Calu3 (cell line): ENCODE measurements at regions not wholly inside any gene's neighbourhood (a gene's known extent, or its start where the extent isn't known, plus 50 kb on each side); places are given as distances from the start of the nearest gene placed in this dataset.

Source experiments
- BruUV-seq: library from RNA; stranded (reverse); fragments of 400-500 nt; replicated peaks from 2 replicates; lab custom pipeline; 2021; lab: Mats Ljungman, UMichigan
- CTCF ChIA-PET: fragments of 300-600 bp; sonication (Branson Sonifier 250); formaldehyde crosslinking; loops from one replicate; lab custom pipeline; 2022; ENCODE audit warnings: antibody characterized with exemption; lab: Charles Lee
- DNase-seq: peaks from one replicate; pipeline ENCODE4 v3.0.0; 2022
- H3K27ac Mint-ChIP-seq: one replicate; pipeline ENCODE4 v1.8.0; 2022; ENCODE audit warnings: mixed read lengths; ENCODE audit not compliant: unreplicated experiment
- H3K27me3 Mint-ChIP-seq: one replicate; pipeline ENCODE4 v1.8.0; 2022; ENCODE audit warnings: mixed read lengths; ENCODE audit not compliant: unreplicated experiment
- H3K36me3 Mint-ChIP-seq: one replicate; pipeline ENCODE4 v1.8.0; 2022; ENCODE audit warnings: mild to moderate bottlenecking, moderate library complexity, mixed read lengths; ENCODE audit not compliant: insufficient read depth, unreplicated experiment
- H3K4me1 Mint-ChIP-seq: one replicate; pipeline ENCODE4 v1.8.0; 2022; ENCODE audit warnings: mild to moderate bottlenecking, low read depth, mixed read lengths; ENCODE audit not compliant: unreplicated experiment
- H3K4me3 Mint-ChIP-seq: one replicate; pipeline ENCODE4 v1.8.0; 2022; ENCODE audit warnings: mild to moderate bottlenecking, low read depth, moderate library complexity, mixed read lengths; ENCODE audit not compliant: unreplicated experiment
- H3K9me3 Mint-ChIP-seq: one replicate; pipeline ENCODE4 v1.8.0; 2022; ENCODE audit warnings: low read depth, mixed read lengths; ENCODE audit not compliant: unreplicated experiment
- CTCF ChIP-seq: fragments of 200-600 bp; IDR thresholded peaks from one replicate; pipeline ENCODE4 v1.8.0; 2022; ENCODE audit warnings: antibody characterized with exemption; ENCODE audit not compliant: unreplicated experiment
- intact Hi-C: fragments of 100-400 bp; cut with micrococcal nuclease; formaldehyde crosslinking; loops from one replicate; pipeline ENCODE4 v1.10.0; 2022; ENCODE audit not compliant: unreplicated experiment

DNA sequence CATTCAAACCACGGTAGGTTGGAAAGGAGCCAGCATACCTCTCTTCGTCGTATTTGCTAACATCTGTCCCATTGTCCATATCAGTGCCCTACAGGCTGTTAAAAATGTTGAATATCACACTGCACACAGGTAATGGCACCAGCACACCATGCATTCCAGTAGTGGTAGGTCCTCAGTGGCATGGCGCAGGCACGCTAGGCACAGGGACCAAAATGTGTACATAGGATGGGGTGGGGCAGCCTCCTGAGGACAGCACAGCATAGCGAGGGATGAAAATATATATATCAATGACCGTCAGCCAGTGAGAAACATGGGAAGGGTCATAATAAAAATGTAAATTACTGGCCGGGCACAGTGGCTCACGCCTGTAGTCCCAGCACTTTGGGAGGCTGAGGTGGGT, 99.9 kb upstream of the CTBP2 start:
- Mint-ChIP-seq H3K4me1 (peaks cover 21% of the 10 kb centered on the region), H3K27me3 (no peaks in the 10 kb centered on the region), H3K4me3 (no peak overlapping the region), H3K36me3 (peaks cover 4% of the 10 kb centered on the region), H3K9me3 (peaks cover 3% of the 10 kb centered on the region), H3K27ac (no peak overlapping the region)
- intact Hi-C loops: no loop called here
- no peak for DNase-seq
- no peak for TF ChIP-seq CTCF
- no TSS peak for BruUV-seq
- CTCF ChIA-PET: no interaction called here

GRCh38 chr10:125259651-125260050, 99.3 kb upstream of the CTBP2 start:
- no peak overlapping the region for H3K27ac Mint-ChIP-seq
- CTCF ChIA-PET: interaction anchor here (0.7 kb wide), 1 partner anchor 8 kb away, joined by 5 read pairs; no protein-coding TSS in a partner anchor

GRCh38 chr10:125258676-125259075, 98.3 kb upstream of the CTBP2 start:
- Mint-ChIP-seq H3K9me3 (peaks cover 3% of the 10 kb centered on the region), H3K36me3 (peaks cover 3% of the 10 kb centered on the region), H3K4me3 (no peak overlapping the region), H3K4me1 (peaks cover 10% of the 10 kb centered on the region), H3K27me3 (peaks cover 1% of the 10 kb centered on the region), H3K27ac (no peak overlapping the region)
- TF ChIP-seq CTCF: no peak
- intact Hi-C loops: no loop called here
- CTCF ChIA-PET: no interaction called here
- DNase-seq: no peak
- no TSS peak for BruUV-seq

More at GRCh38 chr10:125259651-125260050, 99.3 kb upstream of the CTBP2 start:
- Mint-ChIP-seq H3K27me3 (no peaks in the 10 kb centered on the region), H3K4me3 (no peak overlapping the region), H3K36me3 (peaks cover 4% of the 10 kb centered on the region), H3K4me1 (peaks cover 15% of the 10 kb centered on the region), H3K9me3 (peaks cover 3% of the 10 kb centered on the region)
- intact Hi-C loops: no loop called here
- DNase-seq: no peak
- TF ChIP-seq CTCF: no peak
- no TSS peak for BruUV-seq

DNA sequence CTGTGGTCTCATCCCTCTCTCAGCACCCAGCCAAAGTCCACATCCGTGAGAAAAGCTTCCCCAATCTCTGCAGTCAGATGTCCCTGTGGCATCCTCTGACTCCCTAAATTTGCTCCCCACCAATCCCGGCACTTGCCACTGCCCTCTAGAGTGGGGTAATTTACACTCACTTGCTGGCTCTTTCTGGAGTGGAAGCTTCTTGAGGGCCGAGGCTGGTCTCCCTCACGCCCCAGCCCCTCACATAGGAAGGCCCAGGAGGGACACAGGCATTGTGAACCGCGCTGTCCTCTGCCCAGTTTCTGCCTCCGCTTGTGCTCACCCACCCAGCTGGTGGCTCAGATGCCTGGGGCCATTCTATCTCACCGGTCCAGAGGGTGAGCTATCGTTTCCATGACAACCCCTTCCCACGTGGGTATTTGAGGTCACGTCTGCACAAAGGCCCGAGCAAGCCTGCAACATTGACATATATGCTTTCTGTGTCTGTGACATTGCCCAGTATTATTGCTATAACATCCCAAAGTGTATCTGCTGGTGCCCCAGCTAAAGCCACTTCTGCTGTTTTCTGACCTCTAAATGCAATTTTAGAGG, 97.3 kb upstream of the CTBP2 start:
- no peak overlapping the region for H3K27ac Mint-ChIP-seq
- CTCF ChIA-PET: no interaction called here
- no TSS peak for BruUV-seq

More for the DNA sequence above, 97.3 kb upstream of the CTBP2 start:
- H3K9me3 Mint-ChIP-seq: peaks cover 6% of the 10 kb centered on the region
- no peak overlapping the region for H3K4me3 Mint-ChIP-seq
- peaks cover 12% of the 10 kb centered on the region for H3K27me3 Mint-ChIP-seq
- TF ChIP-seq CTCF: no peak
- no peak for DNase-seq
- no peaks in the 10 kb centered on the region for H3K4me1 Mint-ChIP-seq
- intact Hi-C loops: no loop called here
- H3K36me3 Mint-ChIP-seq: no peaks in the 10 kb centered on the region
